H1 (cell line): ENCODE measurements at regions not wholly inside any gene's neighbourhood (a gene's known extent, or its start where the extent isn't known, plus 50 kb on each side); places are given as distances from the start of the nearest gene placed in this dataset.

Source experiments
- RAD21 ChIP-seq, 2 experiments: IDR thresholded peaks in 1 of 2; conservative IDR thresholded peaks in 1 of 2; 2 replicates each; pipeline ENCODE4 v1.6.1; 2011; ENCODE audit warnings: low read depth in 2 of 2, low read length in 2 of 2, improper control_type of control experiment in 1 of 2, inconsistent platforms in 1 of 2, mild to moderate bottlenecking in 1 of 2, moderate library complexity in 1 of 2

- TF ChIP-seq RAD21 (IDR thresholded peaks at IDR 0.05 in 1 of 2, conservative IDR thresholded peaks at IDR 0.05 in 1 of 2; ENCODE audit: low read depth in 2 of 2, low read length in 2 of 2), result peak; percentile 15 to 51; a peak in 3 of 4 replicates
Observed at GRCh38 chr11:69587454-69588090, 53.4 kb upstream of the CCND1 start (continued).
